HEK293 (cell line): ENCODE measurements at regions not wholly inside any gene's neighbourhood (a gene's known extent, or its start where the extent isn't known, plus 50 kb on each side); places are given as distances from the start of the nearest gene placed in this dataset.

ENCODE experiments used
- CTCF ChIA-PET: fragments of 350-600 bp; formaldehyde crosslinking; extraction: SDS; loops from one replicate; lab custom pipeline; 2021; ENCODE audit warnings: antibody characterized with exemption; lab: Yijun Ruan, JAX
- POLR2A ChIA-PET: fragments of 300-600 bp; formaldehyde crosslinking; extraction: SDS; loops from one replicate; lab custom pipeline; 2020; ENCODE audit warnings: antibody characterized with exemption, inconsistent platforms; lab: Yijun Ruan, JAX
- H3K27ac ChIP-seq: fragments of 200-500 bp; sonication (Bioruptor generic); 2 replicates; pipeline ENCODE4 v1.5.1; 2014; ENCODE audit warnings: low read depth, low read length, control low read depth, inconsistent platforms; ENCODE audit errors: extremely low read depth
- H3K36me3 ChIP-seq, 2 experiments: fragments of 200-500 bp in 1 of 2; sonication (Bioruptor generic) in 1 of 2; 1 replicate in 1 of 2; 2 replicates in 1 of 2; pipeline ENCODE4 v1.5.1; 2014 to 2017; ENCODE audit warnings: inconsistent platforms in 2 of 2, low read length in 2 of 2; ENCODE audit not compliant: control insufficient read depth in 2 of 2, insufficient read depth in 1 of 2
- H3K4me1 ChIP-seq: fragments of 200-500 bp; sonication (Bioruptor generic); 2 replicates; pipeline ENCODE4 v1.5.1; 2014; ENCODE audit warnings: mild to moderate bottlenecking, low read length, inconsistent platforms; ENCODE audit not compliant: control insufficient read depth, insufficient read depth
- H3K4me3 ChIP-seq: 2 replicates; pipeline ENCODE4 v1.5.1; 2011; ENCODE audit warnings: low read depth, mild to moderate bottlenecking, control low read depth, low read length, moderate library complexity
- H3K9me3 ChIP-seq: fragments of 200-500 bp; sonication (Bioruptor generic); 2 replicates; pipeline ENCODE4 v1.5.1; 2014; ENCODE audit warnings: low read depth, low read length, inconsistent platforms; ENCODE audit not compliant: control insufficient read depth, insufficient read depth
- ATF2 ChIP-seq: fragments of 450-650 bp; formaldehyde crosslinking; IDR thresholded peaks from 2 replicates; pipeline ENCODE4 v1.5.1; 2016; ENCODE audit warnings: missing biosample characterization, missing genetic modification characterization, low read depth
- BCL11B ChIP-seq: fragments of 450-650 bp; formaldehyde crosslinking; IDR thresholded peaks from 2 replicates; pipeline ENCODE4 v1.5.1; 2016; ENCODE audit warnings: low read depth, missing biosample characterization, missing genetic modification characterization
- HOXA7 ChIP-seq: sonication (generic); formaldehyde crosslinking; IDR thresholded peaks from 2 replicates; pipeline ENCODE4 v1.8.1; 2022; ENCODE audit warnings: missing genetic modification reagents, borderline replicate concordance
- HOXC10 ChIP-seq: sonication (generic); formaldehyde crosslinking; IDR thresholded peaks from 2 replicates; pipeline ENCODE4 v1.8.1; 2023; ENCODE audit warnings: mild to moderate bottlenecking, missing genetic modification reagents
- HOXD13 ChIP-seq: sonication (generic); formaldehyde crosslinking; IDR thresholded peaks from 2 replicates; pipeline ENCODE4 v1.8.0; 2022; ENCODE audit warnings: missing genetic modification reagents, borderline replicate concordance
- OSR2 ChIP-seq: fragments of 450-650 bp; formaldehyde crosslinking; IDR thresholded peaks from 2 replicates; pipeline ENCODE4 v1.5.1; 2016; ENCODE audit warnings: missing biosample characterization, missing genetic modification characterization
- SCRT2 ChIP-seq: fragments of 450-650 bp; formaldehyde crosslinking; IDR thresholded peaks from 2 replicates; pipeline ENCODE4 v1.5.1; 2016; ENCODE audit warnings: missing biosample characterization, missing genetic modification characterization
- SP7 ChIP-seq: fragments of 450-650 bp; formaldehyde crosslinking; IDR thresholded peaks from 2 replicates; pipeline ENCODE4 v1.5.1; 2016; ENCODE audit warnings: missing biosample characterization, missing genetic modification characterization
- ZFHX2 ChIP-seq: fragments of 450-650 bp; formaldehyde crosslinking; conservative IDR thresholded peaks from 2 replicates; pipeline ENCODE4 v1.5.1; 2016; ENCODE audit warnings: missing biosample characterization, missing genetic modification characterization
- ZNF133 ChIP-seq: fragments of 450-650 bp; formaldehyde crosslinking; IDR thresholded peaks from 2 replicates; pipeline ENCODE4 v1.5.1; 2016; ENCODE audit warnings: missing biosample characterization, missing genetic modification characterization
- ZNF146 ChIP-seq: fragments of 450-650 bp; formaldehyde crosslinking; IDR thresholded peaks from 2 replicates; pipeline ENCODE4 v1.5.1; 2016; ENCODE audit warnings: missing biosample characterization, missing genetic modification characterization
- ZNF148 ChIP-seq: fragments of 450-650 bp; formaldehyde crosslinking; IDR thresholded peaks from 2 replicates; pipeline ENCODE4 v1.5.0; 2017; ENCODE audit warnings: missing biosample characterization, missing genetic modification characterization, borderline replicate concordance
- ZNF19 ChIP-seq: fragments of 450-650 bp; formaldehyde crosslinking; IDR thresholded peaks from 2 replicates; pipeline ENCODE4; 2016; ENCODE audit warnings: missing biosample characterization, missing genetic modification characterization, low read depth
- ZNF280C ChIP-seq: fragments of 450-650 bp; formaldehyde crosslinking; IDR thresholded peaks from 2 replicates; pipeline ENCODE4 v1.5.1; 2016; ENCODE audit warnings: missing biosample characterization, missing genetic modification characterization
- ZNF324 ChIP-seq: fragments of 450-650 bp; formaldehyde crosslinking; IDR thresholded peaks from 2 replicates; pipeline ENCODE4 v1.5.1; 2016; ENCODE audit warnings: missing biosample characterization, missing genetic modification characterization
- ZNF391 ChIP-seq: fragments of 450-650 bp; formaldehyde crosslinking; IDR thresholded peaks from 2 replicates; pipeline ENCODE4 v1.5.1; 2016; ENCODE audit warnings: low read depth, missing biosample characterization, missing genetic modification characterization, borderline replicate concordance
- ZNF521 ChIP-seq: fragments of 450-650 bp; formaldehyde crosslinking; IDR thresholded peaks from 2 replicates; pipeline ENCODE4 v1.5.1; 2017; ENCODE audit warnings: missing biosample characterization, mild to moderate bottlenecking, missing genetic modification characterization
- ZNF544 ChIP-seq: fragments of 450-650 bp; formaldehyde crosslinking; IDR thresholded peaks from 2 replicates; pipeline ENCODE4 v1.5.0; 2017; ENCODE audit warnings: missing biosample characterization, missing genetic modification characterization
- ZNF654 ChIP-seq: fragments of 450-650 bp; formaldehyde crosslinking; IDR thresholded peaks from 2 replicates; pipeline ENCODE4 v1.5.1; 2016; ENCODE audit warnings: low read depth, missing biosample characterization, missing genetic modification characterization
- ZNF677 ChIP-seq: fragments of 450-650 bp; IDR thresholded peaks from 2 replicates; pipeline ENCODE4 v1.5.0; 2018; ENCODE audit warnings: missing biosample characterization, mild to moderate bottlenecking, missing genetic modification characterization, moderate library complexity
- ZNF837 ChIP-seq: fragments of 450-650 bp; formaldehyde crosslinking; IDR thresholded peaks from 2 replicates; pipeline ENCODE4 v1.5.1; 2016; ENCODE audit warnings: missing biosample characterization, missing genetic modification characterization
- ZSCAN23 ChIP-seq: fragments of 450-650 bp; formaldehyde crosslinking; IDR thresholded peaks from 2 replicates; pipeline ENCODE4 v1.5.1; 2016; ENCODE audit warnings: missing biosample characterization, missing genetic modification characterization

- ChIA-PET POLR2A (no interaction called here), CTCF (interaction anchor here (0.6 kb wide), 1 partner anchor 28 kb away, joined by 4 read pairs; no protein-coding TSS in a partner anchor)
- no peak overlapping the region for H3K4me3 ChIP-seq
Measured at GRCh38 chr9:3629495-3629894, 103.7 kb upstream of the RFX3 start.

GRCh38 chr9:3628239-3628638 is 102.4 kb upstream of the RFX3 start:
- Histone ChIP-seq H3K4me1 (no peaks in the 10 kb centered on the region), H3K4me3 (no peak overlapping the region), H3K27ac (no peak overlapping the region), H3K9me3 (no peaks in the 10 kb centered on the region), H3K36me3 (no peaks in the 10 kb centered on the region)
- ChIA-PET POLR2A (no interaction called here), CTCF (no interaction called here)
- TF ChIP-seq ZNF677 (tag by site-specific recombination): no peak
- no peak for TF ChIP-seq ZNF654 (tag by site-specific recombination)
- TF ChIP-seq ZNF391 (tag by site-specific recombination): no peak
- no peak for TF ChIP-seq ZNF521 (tag by site-specific recombination)
- no peak for TF ChIP-seq HOXA7 (CRISPR knock-in tag)
- no peak for TF ChIP-seq ZNF544 (tag by site-specific recombination)
- TF ChIP-seq SP7 (tag by site-specific recombination): no peak
- no peak for TF ChIP-seq ZNF280C
- TF ChIP-seq ZNF19 (tag by site-specific recombination): no peak
- no peak for TF ChIP-seq HOXC10 (CRISPR knock-in tag)
- TF ChIP-seq ZNF837 (tag by site-specific recombination): no peak

More at GRCh38 chr9:3629495-3629894, 103.7 kb upstream of the RFX3 start:
- Histone ChIP-seq H3K27ac (no peak overlapping the region), H3K36me3 (no peaks in the 10 kb centered on the region), H3K4me1 (no peaks in the 10 kb centered on the region), H3K9me3 (no peaks in the 10 kb centered on the region)
- TF ChIP-seq ZNF324 (tag by site-specific recombination) (no peak), OSR2 (tag by site-specific recombination) (no peak), HOXD13 (CRISPR knock-in tag) (no peak), ZNF133 (tag by site-specific recombination) (no peak), SCRT2 (tag by site-specific recombination) (no peak), ATF2 (tag by site-specific recombination) (no peak), ZNF148 (no peak), BCL11B (tag by site-specific recombination) (no peak), ZFHX2 (tag by site-specific recombination) (no peak), ZNF146 (no peak), ZSCAN23 (tag by site-specific recombination) (no peak)
- TF ChIP-seq, all 188 proteins: peak for 0
